GM21786 (cell line): ENCODE measurements at regions not wholly inside any gene's neighbourhood (a gene's known extent, or its start where the extent isn't known, plus 50 kb on each side); places are given as distances from the start of the nearest gene placed in this dataset.

ENCODE experiments used
- ATAC-seq: cut with Tn5 transposase; IDR thresholded peaks from one replicate; pipeline ENCODE4 v1.9.1; 2021; ENCODE audit not compliant: unreplicated experiment

GRCh38 chr2:66717973-66718372 is 283.0 kb downstream of the MEIS1 start:
- ATAC-seq = no peak

GRCh38 chr2:66721776-66722175 is 286.9 kb downstream of the MEIS1 start:
- ATAC-seq = no peak

GRCh38 chr2:66724241-66724640 is 289.3 kb downstream of the MEIS1 start:
- no peak for ATAC-seq

- no peak for ATAC-seq
These were observed 294.7 kb downstream of the MEIS1 start for GRCh38 chr2:66729416-66730330.

- no peak for ATAC-seq
These were observed 295.5 kb downstream of the MEIS1 start for GRCh38 chr2:66730441-66730840.

GRCh38 chr2:66733364-66733999 is 298.6 kb downstream of the MEIS1 start:
- ATAC-seq = no peak

- no peak for ATAC-seq
These were observed 314.0 kb downstream of the MEIS1 start for GRCh38 chr2:66748939-66749338.

- ATAC-seq = no peak
These were observed 314.6 kb downstream of the MEIS1 start for GRCh38 chr2:66749566-66749965.

GRCh38 chr2:66753257-66753656 is 318.3 kb downstream of the MEIS1 start:
- no peak for ATAC-seq

GRCh38 chr2:66753660-66754059 is 318.7 kb downstream of the MEIS1 start:
- no peak for ATAC-seq

- no peak for ATAC-seq
These were observed 321.0 kb downstream of the MEIS1 start for GRCh38 chr2:66755974-66756373.

GRCh38 chr2:66761826-66762225 is 326.9 kb downstream of the MEIS1 start:
- no peak for ATAC-seq

GRCh38 chr2:66762761-66763160 is 327.8 kb downstream of the MEIS1 start:
- ATAC-seq = no peak

- no peak for ATAC-seq
These were observed 331.7 kb downstream of the MEIS1 start for GRCh38 chr2:66766582-66766981.

- ATAC-seq = no peak
These were observed 336.5 kb downstream of the MEIS1 start for GRCh38 chr2:66771359-66771976.

GRCh38 chr2:66772618-66773017 is 337.7 kb downstream of the MEIS1 start:
- ATAC-seq = no peak

- no peak for ATAC-seq
These were observed 341.0 kb downstream of the MEIS1 start for GRCh38 chr2:66775730-66776422.

- no peak for ATAC-seq
These were observed 346.9 kb downstream of the MEIS1 start for GRCh38 chr2:66781804-66782203.

- no peak for ATAC-seq
These were observed 347.9 kb downstream of the MEIS1 start for GRCh38 chr2:66782780-66783361.

- ATAC-seq = no peak
These were observed 354.8 kb downstream of the MEIS1 start for GRCh38 chr2:66789741-66790140.

- no peak for ATAC-seq
These were observed 355.8 kb downstream of the MEIS1 start for GRCh38 chr2:66790651-66791181.
